ENCODE measurements at regions not wholly inside any gene's neighbourhood (a gene's known extent, or its start where the extent isn't known, plus 50 kb on each side); places are given as distances from the start of the nearest gene placed in this dataset.

GRCh38 chr10:130471486-130471885 is 335.3 kb downstream of the GLRX3 start:
- TF ChIP-seq CTCF (IDR thresholded peaks at IDR 0.05; ENCODE audit: extremely low read depth, insufficient read depth, missing control alignments), result no peak
- no peak for DNase-seq (ENCODE audit: low spot score)
- in situ Hi-C loops (cut with MboI; ENCODE audit: low pct_unique_long_range_greater_than_20kb, low sequenced_read_pairs, unreplicated experiment), result no loop called here

GRCh38 chr10:130472236-130472635 is 336.0 kb downstream of the GLRX3 start:
- no peak for DNase-seq (ENCODE audit: low spot score)
- in situ Hi-C loops (cut with MboI; ENCODE audit: low pct_unique_long_range_greater_than_20kb, low sequenced_read_pairs, unreplicated experiment), result no loop called here
- no peak for TF ChIP-seq CTCF (IDR thresholded peaks at IDR 0.05; ENCODE audit: extremely low read depth, insufficient read depth, missing control alignments)

- DNase-seq (ENCODE audit: low spot score), result no peak
- no peak for TF ChIP-seq CTCF (IDR thresholded peaks at IDR 0.05; ENCODE audit: extremely low read depth, insufficient read depth, missing control alignments)
- in situ Hi-C loops (cut with MboI; ENCODE audit: low pct_unique_long_range_greater_than_20kb, low sequenced_read_pairs, unreplicated experiment), result no loop called here
Measured at GRCh38 chr10:130474591-130474990, 338.4 kb downstream of the GLRX3 start.

- no peak for TF ChIP-seq CTCF (IDR thresholded peaks at IDR 0.05; ENCODE audit: extremely low read depth, insufficient read depth, missing control alignments)
- in situ Hi-C loops (cut with MboI; ENCODE audit: low pct_unique_long_range_greater_than_20kb, low sequenced_read_pairs, unreplicated experiment), result no loop called here
- DNase-seq (ENCODE audit: low spot score), result no peak
Measured at GRCh38 chr10:130477360-130477759, 341.2 kb downstream of the GLRX3 start.

- in situ Hi-C loops (cut with MboI; ENCODE audit: low pct_unique_long_range_greater_than_20kb, low sequenced_read_pairs, unreplicated experiment), result no loop called here
- no peak for TF ChIP-seq CTCF (IDR thresholded peaks at IDR 0.05; ENCODE audit: extremely low read depth, insufficient read depth, missing control alignments)
Measured at GRCh38 chr10:130479146-130479545, 343.0 kb downstream of the GLRX3 start.

GRCh38 chr10:130479926-130480325 is 343.7 kb downstream of the GLRX3 start:
- in situ Hi-C loops (cut with MboI; ENCODE audit: low pct_unique_long_range_greater_than_20kb, low sequenced_read_pairs, unreplicated experiment), result no loop called here
- no peak for TF ChIP-seq CTCF (IDR thresholded peaks at IDR 0.05; ENCODE audit: extremely low read depth, insufficient read depth, missing control alignments)
- no peak for DNase-seq (ENCODE audit: low spot score)

More at GRCh38 chr10:130479146-130479545, 343.0 kb downstream of the GLRX3 start:
- DNase-seq (ENCODE audit: low spot score), result no peak

- in situ Hi-C loops (cut with MboI; ENCODE audit: low pct_unique_long_range_greater_than_20kb, low sequenced_read_pairs, unreplicated experiment), result no loop called here
- no peak for DNase-seq (ENCODE audit: low spot score)
- no peak for TF ChIP-seq CTCF (IDR thresholded peaks at IDR 0.05; ENCODE audit: extremely low read depth, insufficient read depth, missing control alignments)
Measured at GRCh38 chr10:130480491-130480890, 344.3 kb downstream of the GLRX3 start.
